Lower lobe of right lung (tissue), 2 donors: ENCODE measurements at regions not wholly inside any gene's neighbourhood (a gene's known extent, or its start where the extent isn't known, plus 50 kb on each side); places are given as distances from the start of the nearest gene placed in this dataset.

Experiments used
- ATAC-seq, 2 donors: fragments of 200-7000 bp; cut with Tn5 transposase; one replicate each; pipeline ENCODE4 v1.9.1; 2020 to 2022; ENCODE audit warnings: mild to moderate bottlenecking in 2 of 2, moderate library complexity in 2 of 2
- DNase-seq: peaks from one replicate; pipeline ENCODE4 v3.0.0-alpha.2; 2020
- H3K27ac ChIP-seq: fragments of 200-600 bp; one replicate; pipeline ENCODE4 v1.8.0; 2022
- H3K27me3 ChIP-seq: fragments of 200-600 bp; one replicate; pipeline ENCODE4 v1.8.0; 2022; ENCODE audit warnings: low read depth
- H3K36me3 ChIP-seq: fragments of 200-600 bp; one replicate; pipeline ENCODE4 v1.8.0; 2022; ENCODE audit warnings: mild to moderate bottlenecking
- H3K4me1 ChIP-seq: fragments of 200-600 bp; one replicate; pipeline ENCODE4 v1.8.0; 2022
- H3K4me3 ChIP-seq: fragments of 200-600 bp; one replicate; pipeline ENCODE4 v1.8.0; 2022; ENCODE audit warnings: mild to moderate bottlenecking
- H3K9me3 ChIP-seq: fragments of 200-600 bp; one replicate; pipeline ENCODE4 v1.8.0; 2022
- intact Hi-C: fragments of 100-400 bp; cut with DNase I; formaldehyde crosslinking; loops from one replicate; pipeline ENCODE4 v1.11.0; 2022
- TF ChIP-seq, protein P1 (sequence below): fragments of 200-600 bp; IDR thresholded peaks from one replicate; pipeline ENCODE4 v1.8.0; 2022; ENCODE audit warnings: antibody characterized with exemption, mild to moderate bottlenecking
- donor health status: DM: no; HTN: yes; CAD: no; lungs with severe emphysema.

DNA sequence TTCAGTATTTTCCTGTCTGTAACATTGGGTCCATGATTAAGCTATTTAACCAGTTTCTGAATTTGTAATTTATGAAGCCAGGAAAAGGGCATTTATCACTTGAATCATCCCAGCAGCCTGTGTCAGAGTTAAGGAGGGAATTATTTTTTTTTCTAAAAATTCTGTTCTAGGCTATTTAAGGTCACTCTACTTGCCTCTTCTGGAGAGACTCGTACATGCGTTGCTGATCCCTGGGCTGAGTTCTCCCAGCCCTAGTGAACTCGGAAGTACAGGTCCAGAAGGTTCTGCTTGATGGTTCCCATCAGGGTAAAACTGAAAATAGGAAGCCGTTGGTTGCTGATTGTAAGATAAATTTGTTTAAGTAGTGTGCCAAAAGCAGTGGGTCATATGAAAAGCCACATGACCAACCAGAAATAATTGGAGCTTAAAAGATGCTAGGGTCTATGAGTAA lies 90.7 kb downstream of the GPR88 start:
- H3K27ac ChIP-seq: no peak overlapping the region

DNA sequence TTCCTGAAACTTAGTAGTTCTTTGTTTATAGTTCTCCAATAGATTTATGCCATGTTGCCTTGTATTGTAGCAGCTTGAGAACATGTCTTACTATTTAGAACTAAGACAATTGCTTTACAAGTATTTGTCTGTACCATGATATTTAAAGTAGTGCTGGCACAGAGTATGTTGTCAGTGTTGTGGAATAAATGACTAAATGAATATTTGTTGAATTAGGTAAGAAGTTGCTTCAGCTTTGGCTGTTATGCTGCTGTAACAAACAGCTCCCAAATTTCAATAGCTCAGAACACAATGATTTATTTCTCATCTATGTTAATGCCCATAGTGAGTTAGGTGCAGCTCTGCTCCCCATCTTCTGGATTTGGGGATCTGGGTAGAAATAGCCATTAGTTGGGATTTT lies 90.2 kb upstream of the VCAM1 start:
- DNase-seq (no peak), ATAC-seq (no peak)
- peaks cover 24% of the 10 kb centered on the region for H3K4me1 ChIP-seq
- TF ChIP-seq, protein P1, sequence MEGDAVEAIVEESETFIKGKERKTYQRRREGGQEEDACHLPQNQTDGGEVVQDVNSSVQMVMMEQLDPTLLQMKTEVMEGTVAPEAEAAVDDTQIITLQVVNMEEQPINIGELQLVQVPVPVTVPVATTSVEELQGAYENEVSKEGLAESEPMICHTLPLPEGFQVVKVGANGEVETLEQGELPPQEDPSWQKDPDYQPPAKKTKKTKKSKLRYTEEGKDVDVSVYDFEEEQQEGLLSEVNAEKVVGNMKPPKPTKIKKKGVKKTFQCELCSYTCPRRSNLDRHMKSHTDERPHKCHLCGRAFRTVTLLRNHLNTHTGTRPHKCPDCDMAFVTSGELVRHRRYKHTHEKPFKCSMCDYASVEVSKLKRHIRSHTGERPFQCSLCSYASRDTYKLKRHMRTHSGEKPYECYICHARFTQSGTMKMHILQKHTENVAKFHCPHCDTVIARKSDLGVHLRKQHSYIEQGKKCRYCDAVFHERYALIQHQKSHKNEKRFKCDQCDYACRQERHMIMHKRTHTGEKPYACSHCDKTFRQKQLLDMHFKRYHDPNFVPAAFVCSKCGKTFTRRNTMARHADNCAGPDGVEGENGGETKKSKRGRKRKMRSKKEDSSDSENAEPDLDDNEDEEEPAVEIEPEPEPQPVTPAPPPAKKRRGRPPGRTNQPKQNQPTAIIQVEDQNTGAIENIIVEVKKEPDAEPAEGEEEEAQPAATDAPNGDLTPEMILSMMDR: no peak
- H3K27ac ChIP-seq: no peak overlapping the region
- intact Hi-C loops: no loop called here
- no peaks in the 10 kb centered on the region for H3K27me3 ChIP-seq
- H3K9me3 ChIP-seq: no peaks in the 10 kb centered on the region
- no peaks in the 10 kb centered on the region for H3K36me3 ChIP-seq
- H3K4me3 ChIP-seq: no peak overlapping the region

More for the DNA sequence above, 90.7 kb downstream of the GPR88 start:
- Histone ChIP-seq H3K27me3 (no peaks in the 10 kb centered on the region), H3K9me3 (no peaks in the 10 kb centered on the region), H3K4me1 (peaks cover 24% of the 10 kb centered on the region), H3K4me3 (no peak overlapping the region), H3K36me3 (no peaks in the 10 kb centered on the region)
- intact Hi-C loops: no loop called here
- TF ChIP-seq, protein P1: no peak
- DNase-seq: no peak
- ATAC-seq: no peak

DNA sequence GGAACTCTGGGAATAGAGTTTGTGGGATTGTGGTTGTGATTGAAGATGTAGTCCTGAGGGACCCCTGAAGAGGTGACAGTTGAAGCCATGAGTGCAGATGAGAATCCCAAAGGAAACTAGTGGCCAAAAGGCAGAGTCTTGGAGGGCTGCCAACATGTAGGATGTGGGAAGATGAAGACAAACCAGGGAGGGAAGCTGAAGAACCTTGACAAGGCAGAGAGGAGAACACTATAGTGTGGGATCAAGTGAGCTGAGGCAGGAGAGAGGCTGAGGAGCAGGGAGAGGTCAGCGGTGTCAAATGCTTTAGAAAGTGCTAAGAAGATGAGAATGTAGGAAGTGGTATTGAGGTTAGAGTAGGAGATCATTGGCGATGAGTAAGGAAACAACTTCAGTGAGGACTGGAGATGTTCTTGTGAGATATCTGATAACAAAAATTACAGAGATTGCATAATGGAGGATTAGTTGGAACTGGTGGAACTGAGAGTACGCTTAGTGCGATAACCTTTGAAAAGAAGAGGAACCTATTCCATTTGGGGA lies 88.5 kb upstream of the VCAM1 start:
- H3K4me1 ChIP-seq: peaks cover 18% of the 10 kb centered on the region
- ATAC-seq: peak; percentile 43 to 56
- no peak overlapping the region for H3K27ac ChIP-seq
- H3K9me3 ChIP-seq: no peaks in the 10 kb centered on the region
- TF ChIP-seq, protein P1: no peak
- H3K36me3 ChIP-seq: no peaks in the 10 kb centered on the region
- no peak overlapping the region for H3K4me3 ChIP-seq
- H3K27me3 ChIP-seq: no peaks in the 10 kb centered on the region
- intact Hi-C loops: no loop called here
- no peak for DNase-seq

DNA sequence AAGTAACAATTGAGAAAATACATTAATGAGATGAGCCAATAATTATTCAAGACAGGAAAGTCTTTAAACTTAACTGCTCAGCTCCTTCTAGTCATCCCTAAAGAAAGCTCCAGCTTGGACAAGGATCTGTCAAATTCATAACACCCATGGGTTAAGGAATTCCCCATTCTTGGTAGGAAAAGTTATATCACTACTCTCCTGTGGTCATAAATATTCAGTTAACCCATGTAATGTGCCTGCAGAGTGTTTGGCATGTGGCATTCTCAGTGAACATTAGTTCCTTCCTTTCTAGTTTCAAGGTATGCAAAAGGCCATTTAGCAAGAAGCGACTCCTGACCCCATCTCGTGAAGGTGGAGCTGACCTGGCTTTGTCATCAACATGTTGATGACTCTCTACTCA lies 76.7 kb upstream of the VCAM1 start:
- Histone ChIP-seq H3K27ac (no peak overlapping the region), H3K9me3 (no peaks in the 10 kb centered on the region), H3K4me3 (no peak overlapping the region), H3K27me3 (no peaks in the 10 kb centered on the region), H3K36me3 (no peaks in the 10 kb centered on the region), H3K4me1 (no peaks in the 10 kb centered on the region)
- intact Hi-C loops: no loop called here
- ATAC-seq (no peak), DNase-seq (no peak)
- TF ChIP-seq, protein P1: no peak

DNA sequence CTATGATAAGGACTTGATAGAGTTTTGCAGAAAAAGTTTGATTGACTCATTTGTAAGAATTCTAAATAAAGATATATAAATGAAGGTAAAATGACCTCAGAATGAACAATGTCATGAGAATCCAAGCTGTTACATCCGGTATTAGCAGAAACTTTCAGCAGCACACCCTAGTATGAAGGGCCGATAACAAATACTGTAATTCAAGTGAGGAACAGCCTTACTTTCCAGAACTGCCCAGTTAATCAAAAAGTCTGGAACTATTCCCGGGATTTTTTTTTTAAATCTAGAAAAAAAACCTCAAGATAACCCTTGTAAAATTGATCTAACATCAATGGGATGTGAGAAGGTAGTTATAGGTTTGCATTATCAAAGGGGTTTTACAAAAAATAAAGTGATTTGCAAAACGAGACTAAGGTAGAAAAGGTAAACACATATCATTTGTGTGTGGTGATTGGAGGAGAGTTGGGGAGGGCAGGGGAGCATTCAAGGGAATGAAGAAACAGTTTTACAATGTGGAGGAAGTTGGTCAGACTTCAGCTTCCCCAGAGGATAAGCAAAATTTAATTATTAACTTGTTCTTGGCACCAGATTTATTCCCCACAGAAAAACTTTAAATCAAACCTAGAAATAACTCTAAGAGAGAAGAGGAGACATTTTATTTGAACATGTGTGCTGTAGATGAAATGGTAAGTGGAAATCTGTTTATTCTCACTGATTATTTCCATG lies 75.9 kb upstream of the VCAM1 start:
- no peak overlapping the region for H3K4me3 ChIP-seq

More for the DNA sequence above, 75.9 kb upstream of the VCAM1 start:
- DNase-seq (no peak), ATAC-seq (no peak)
- peaks cover 2% of the 10 kb centered on the region for H3K9me3 ChIP-seq
- no peaks in the 10 kb centered on the region for H3K27me3 ChIP-seq
- no peak overlapping the region for H3K27ac ChIP-seq
- no peaks in the 10 kb centered on the region for H3K4me1 ChIP-seq
- TF ChIP-seq, protein P1: no peak
- intact Hi-C loops: no loop called here
- no peaks in the 10 kb centered on the region for H3K36me3 ChIP-seq
